ENCODE measurements at regions not wholly inside any gene's neighbourhood (a gene's known extent, or its start where the extent isn't known, plus 50 kb on each side); places are given as distances from the start of the nearest gene placed in this dataset.

DNA sequence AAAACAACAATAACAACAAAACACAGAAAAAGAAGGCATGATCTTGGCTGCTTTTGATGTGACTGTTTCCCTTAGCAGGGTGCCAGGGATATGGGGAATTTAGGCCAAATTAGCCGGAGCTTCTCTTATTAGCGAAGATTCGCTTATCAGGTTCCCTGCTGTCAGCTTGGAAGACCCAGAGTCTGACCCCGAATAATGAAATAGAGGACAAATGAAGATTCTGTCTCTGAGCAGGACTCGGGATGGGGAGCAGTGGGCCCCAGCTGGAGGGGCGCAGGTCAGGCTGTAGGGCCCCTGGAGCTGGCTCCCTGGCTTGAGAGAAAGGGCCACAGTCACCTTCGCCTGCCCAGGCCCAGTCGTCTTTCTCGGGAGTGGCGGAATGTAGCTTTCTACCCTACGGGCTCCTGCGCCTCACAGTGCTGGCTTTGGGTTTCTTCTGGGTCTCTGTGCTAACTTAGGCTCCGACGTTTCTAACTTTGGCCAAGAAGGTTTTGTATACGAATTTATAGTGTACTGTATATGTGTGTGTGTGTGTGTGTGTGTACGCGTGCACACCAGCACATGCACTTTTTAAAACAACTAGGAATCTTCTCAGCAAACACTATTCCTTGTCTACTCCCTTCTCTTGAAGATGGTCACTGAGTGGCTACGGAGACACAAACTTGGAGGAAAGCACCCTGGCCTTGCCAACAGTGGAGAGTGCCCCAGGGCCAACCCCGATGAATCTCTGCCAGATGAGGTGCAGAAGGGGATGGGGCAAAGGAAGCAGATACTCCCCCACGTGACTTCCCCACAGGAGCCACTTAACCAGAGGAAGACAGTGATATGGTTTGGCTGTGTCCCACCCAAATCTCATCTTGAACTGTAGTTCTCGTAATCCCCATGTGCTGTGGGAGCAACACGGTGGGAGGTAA lies 195.6 kb upstream of the COPS8 start:
- Histone ChIP-seq H3K36me3 (ENCODE audit: control insufficient read depth, insufficient read depth, low read length) (no peaks in the 10 kb centered on the region), H3K4me1 (replicated peaks in 1 of 2; ENCODE audit: control insufficient read depth in 2 of 2, insufficient read depth in 2 of 2, low read length in 2 of 2) (no peaks in the 10 kb centered on the region), H4K20me1 (replicated peaks; ENCODE audit: control insufficient read depth, insufficient read depth, low read length) (no peaks in the 10 kb centered on the region), H3K27ac (ENCODE audit: extremely low read depth, low read depth, low read length) (no peak overlapping the region), H3K9ac (ENCODE audit: insufficient read depth in 1 of 2, low read depth in 2 of 2, low read length in 2 of 2) (no peak overlapping the region), H2AFZ (ENCODE audit: low read depth, low read length) (no peak overlapping the region), H3K4me2 (ENCODE audit: insufficient read depth, low read length) (no peak overlapping the region), H3K9me1 (ENCODE audit: control insufficient read depth, insufficient read depth, low read length) (no peaks in the 10 kb centered on the region), H3K27me3 (ENCODE audit: control insufficient read depth in 2 of 2, insufficient read depth in 2 of 2, low read length in 2 of 2) (peaks cover 0 to 12% of the 10 kb centered on the region in 2 experiments; a peak in 2 of 5 replicates), H3K9me3 (replicated peaks; ENCODE audit: control insufficient read depth, insufficient read depth, low read depth, low read length) (no peaks in the 10 kb centered on the region), H3K79me2 (ENCODE audit: control insufficient read depth, insufficient read depth, low read length) (no peaks in the 10 kb centered on the region), H3K4me3 (no peak overlapping the region)
- ATAC-seq (no peak), DNase-seq (ENCODE audit: extremely low read depth in 1 of 4, low spot score in 3 of 4) (no peak), FAIRE-seq (no peak)
- no TSS peak for BruUV-seq (replicated peaks)
- no peak for TF ChIP-seq GTF2A2 (tag; IDR thresholded peaks at IDR 0.05)
- TF ChIP-seq SREBF2 (CRISPR knock-in tag; IDR thresholded peaks at IDR 0.05) = no peak
- TF ChIP-seq, protein P1, sequence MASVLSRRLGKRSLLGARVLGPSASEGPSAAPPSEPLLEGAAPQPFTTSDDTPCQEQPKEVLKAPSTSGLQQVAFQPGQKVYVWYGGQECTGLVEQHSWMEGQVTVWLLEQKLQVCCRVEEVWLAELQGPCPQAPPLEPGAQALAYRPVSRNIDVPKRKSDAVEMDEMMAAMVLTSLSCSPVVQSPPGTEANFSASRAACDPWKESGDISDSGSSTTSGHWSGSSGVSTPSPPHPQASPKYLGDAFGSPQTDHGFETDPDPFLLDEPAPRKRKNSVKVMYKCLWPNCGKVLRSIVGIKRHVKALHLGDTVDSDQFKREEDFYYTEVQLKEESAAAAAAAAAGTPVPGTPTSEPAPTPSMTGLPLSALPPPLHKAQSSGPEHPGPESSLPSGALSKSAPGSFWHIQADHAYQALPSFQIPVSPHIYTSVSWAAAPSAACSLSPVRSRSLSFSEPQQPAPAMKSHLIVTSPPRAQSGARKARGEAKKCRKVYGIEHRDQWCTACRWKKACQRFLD (CRISPR knock-in tag; IDR thresholded peaks at IDR 0.05) = no peak
- TF ChIP-seq POLR2A (conservative IDR thresholded peaks at IDR 0.05) = no peak
- no peak for TF ChIP-seq ZNF124 (CRISPR knock-in tag; IDR thresholded peaks at IDR 0.05)
- no peak for TF ChIP-seq SRF (CRISPR knock-in tag; IDR thresholded peaks at IDR 0.05)
- TF ChIP-seq SOX6 (IDR thresholded peaks at IDR 0.05) = no peak
- no peak for TF ChIP-seq PML (IDR thresholded peaks at IDR 0.05; ENCODE audit: low read length)
- TF ChIP-seq CSDE1 (IDR thresholded peaks at IDR 0.05) = no peak
- no peak for TF ChIP-seq ZNF146 (CRISPR knock-in tag; IDR thresholded peaks at IDR 0.05; ENCODE audit: unreplicated experiment)
- TF ChIP-seq ATF7 (IDR thresholded peaks at IDR 0.05) = no peak
- 0% methylated on average over 17 of the region's 22 CpGs for WGBS (ENCODE audit: insufficient coverage, low coverage, missing lambda C conversion rate)
- POLR2A ChIA-PET = no interaction called here
- intact Hi-C loops (cut with micrococcal nuclease) (no loop called here), in situ Hi-C loops (cut with MboI) (no loop called here)
- CTCF ChIA-PET (ENCODE audit: low intra/inter-chr PET ratio) = no interaction called here

Data from K562 (cell line).